ENCODE measurements at regions not wholly inside any gene's neighbourhood (a gene's known extent, or its start where the extent isn't known, plus 50 kb on each side); places are given as distances from the start of the nearest gene placed in this dataset.

- no peak for TF ChIP-seq CTCF (conservative IDR thresholded peaks at IDR 0.05; ENCODE audit: low read length)
- no peak for TF ChIP-seq EZH2phosphoT487 (IDR thresholded peaks at IDR 0.05; ENCODE audit: borderline replicate concordance, low read depth, low read length)
Measured at GRCh38 chr15:96622714-96623113, 292.2 kb downstream of the NR2F2 start.
